ENCODE measurements at regions not wholly inside any gene's neighbourhood (a gene's known extent, or its start where the extent isn't known, plus 50 kb on each side); places are given as distances from the start of the nearest gene placed in this dataset.

GRCh38 chr9:124125651-124125977 is 114.0 kb downstream of the LHX2 start:
- TF ChIP-seq CTCF (conservative IDR thresholded peaks at IDR 0.05; ENCODE audit: low read length) = no peak
- no peak for TF ChIP-seq EZH2phosphoT487 (IDR thresholded peaks at IDR 0.05; ENCODE audit: borderline replicate concordance, low read depth, low read length)

All from OCI-LY7 (cell line).